ENCODE measurements at regions not wholly inside any gene's neighbourhood (a gene's known extent, or its start where the extent isn't known, plus 50 kb on each side); places are given as distances from the start of the nearest gene placed in this dataset.

- no peak for DNase-seq (ENCODE audit: low spot score)
Measured at GRCh38 chr2:5544205-5544786, 147.9 kb upstream of the SOX11 start.

DNA sequence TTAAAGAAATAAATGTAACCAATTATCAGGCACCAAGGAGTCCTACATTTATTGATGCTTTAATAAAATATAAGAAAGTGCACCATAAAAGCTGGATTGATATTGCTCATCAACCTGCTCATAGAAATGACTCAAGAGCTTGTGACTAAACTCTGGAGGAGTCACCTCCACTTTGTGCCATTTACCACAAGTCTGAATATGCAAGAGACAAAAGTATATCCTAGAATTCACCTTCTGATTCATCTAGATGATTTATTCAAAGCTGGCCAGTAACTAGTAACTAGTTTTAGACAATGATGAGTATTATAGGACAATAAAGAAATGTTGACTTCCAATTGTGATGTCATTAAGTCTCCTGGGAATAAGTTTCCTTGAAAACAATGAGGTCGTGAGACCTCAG, 146.0 kb upstream of the SOX11 start:
- DNase-seq (ENCODE audit: low spot score) = no peak

DNA sequence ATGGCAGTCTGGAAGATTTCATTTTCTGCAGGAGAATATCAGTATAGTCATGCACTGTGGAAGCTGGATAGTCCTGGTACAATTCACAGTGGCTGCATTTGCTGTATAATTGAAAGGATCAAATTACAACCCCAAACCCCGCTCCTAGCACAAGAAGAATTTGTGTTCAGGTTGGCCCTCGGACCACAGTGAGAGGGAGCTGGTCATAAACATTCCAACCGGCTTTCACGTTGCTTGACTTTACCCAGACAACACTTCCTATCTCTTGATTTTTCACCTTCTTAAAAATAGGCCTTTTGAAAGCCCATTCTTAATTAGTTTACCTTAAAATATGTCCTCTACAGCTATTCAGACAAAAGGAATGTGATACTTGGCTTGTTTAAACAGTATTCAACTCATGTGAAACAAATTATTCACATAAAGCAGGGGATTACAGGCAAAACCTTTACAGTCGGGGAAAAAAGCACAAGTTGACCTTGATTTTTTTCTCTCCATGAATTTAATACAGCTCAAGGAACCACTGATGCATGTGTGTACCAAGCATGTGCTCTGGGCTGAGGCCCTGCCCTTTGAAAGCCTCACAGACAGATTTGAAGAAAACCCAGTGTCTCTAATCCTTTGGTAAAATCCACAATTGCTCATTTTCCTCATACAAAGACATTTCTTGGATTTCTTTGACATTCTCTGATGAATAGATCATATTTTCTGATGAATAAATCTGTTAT, 143.0 kb upstream of the SOX11 start:
- no peak for DNase-seq (ENCODE audit: low spot score)

GRCh38 chr2:5549771-5550170, 142.4 kb upstream of the SOX11 start:
- DNase-seq (ENCODE audit: low spot score) = no peak

DNA sequence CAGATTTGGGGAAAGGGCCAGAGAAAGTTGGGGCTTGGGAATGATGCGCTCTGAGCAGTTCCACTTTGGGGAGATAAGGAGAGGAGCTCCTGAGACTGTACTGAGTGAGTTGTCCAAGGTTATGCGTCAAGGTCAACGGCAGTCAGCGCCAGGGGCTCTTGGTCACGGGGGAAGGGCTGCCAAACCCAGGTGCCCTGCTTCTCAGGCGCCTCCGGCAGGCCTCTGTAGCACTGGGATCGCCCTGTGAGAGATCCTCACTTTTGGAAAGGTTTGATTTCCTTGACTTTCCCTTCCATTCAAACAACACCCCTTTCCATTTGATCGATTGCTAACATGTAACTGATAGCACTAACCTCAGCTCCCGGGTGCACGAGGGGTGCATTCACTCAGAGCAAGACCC, 136.5 kb upstream of the SOX11 start:
- DNase-seq (ENCODE audit: low spot score) = no peak

DNA sequence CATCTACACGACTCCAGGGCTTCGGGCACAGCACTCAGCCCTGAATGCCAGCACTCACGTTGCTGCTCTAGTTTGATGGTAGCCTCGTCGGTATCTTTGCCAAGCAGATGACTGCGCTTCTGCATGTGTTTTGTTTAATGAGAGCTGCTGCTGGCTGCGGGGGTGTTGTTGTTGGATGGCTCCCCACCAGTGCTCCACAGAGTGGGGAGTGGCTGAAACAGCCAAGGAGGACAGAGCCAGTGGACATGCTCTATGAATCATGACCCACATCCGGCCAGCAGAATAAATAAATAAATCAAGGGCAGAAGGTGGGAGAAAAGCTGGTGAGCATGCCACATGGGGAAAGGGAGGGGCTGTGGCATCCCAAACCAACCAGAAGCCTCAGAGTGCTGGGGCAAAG, 131.2 kb upstream of the SOX11 start:
- DNase-seq (ENCODE audit: low spot score) = no peak

GRCh38 chr2:5562426-5562825, 129.8 kb upstream of the SOX11 start:
- DNase-seq (ENCODE audit: low spot score) = no peak

DNA sequence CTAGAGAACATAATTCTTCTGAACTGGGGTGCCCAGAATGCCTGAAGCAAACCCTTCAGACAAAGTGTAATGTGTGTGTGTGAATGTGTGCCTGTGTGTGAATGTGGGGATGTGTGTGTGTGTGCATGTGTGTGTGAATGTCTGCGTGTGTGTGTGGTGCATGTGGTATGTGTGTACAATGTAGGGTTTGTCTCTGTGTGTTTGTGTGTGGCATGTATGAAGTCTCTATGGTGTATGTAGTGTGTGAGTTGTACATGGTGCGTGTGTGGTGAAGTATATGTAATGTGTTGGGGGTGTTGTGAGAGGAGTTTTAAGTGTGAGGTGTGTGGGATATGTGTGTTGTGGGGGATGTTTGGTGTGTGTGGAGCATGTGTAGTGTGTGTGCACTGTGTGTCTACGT, 129.3 kb upstream of the SOX11 start:
- DNase-seq (ENCODE audit: low spot score) = no peak

- no peak for DNase-seq (ENCODE audit: low spot score)
Measured at GRCh38 chr2:5563411-5563810, 128.8 kb upstream of the SOX11 start.

DNA sequence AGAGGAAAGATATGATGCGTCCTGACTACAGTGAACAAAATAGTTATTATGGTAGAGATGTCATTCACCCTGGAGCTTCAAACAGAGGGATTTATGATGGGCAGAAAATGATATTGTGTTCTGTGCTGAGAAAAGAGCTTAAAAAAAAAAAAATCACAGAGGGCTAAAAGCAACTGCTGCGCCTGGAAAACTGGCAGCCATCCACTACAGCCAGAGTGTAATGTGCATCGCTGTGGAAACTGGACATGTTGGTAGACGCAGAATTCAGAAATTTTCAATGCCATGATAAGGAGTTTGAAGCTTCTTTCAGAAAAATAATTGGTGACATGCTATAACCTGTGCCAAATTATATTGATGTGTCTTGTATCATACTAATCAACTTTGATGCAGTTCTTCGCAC, 122.9 kb upstream of the SOX11 start:
- no peak for DNase-seq (ENCODE audit: low spot score)

- DNase-seq (ENCODE audit: low spot score) = no peak
Measured at GRCh38 chr2:5576015-5576414, 116.2 kb upstream of the SOX11 start.

DNA sequence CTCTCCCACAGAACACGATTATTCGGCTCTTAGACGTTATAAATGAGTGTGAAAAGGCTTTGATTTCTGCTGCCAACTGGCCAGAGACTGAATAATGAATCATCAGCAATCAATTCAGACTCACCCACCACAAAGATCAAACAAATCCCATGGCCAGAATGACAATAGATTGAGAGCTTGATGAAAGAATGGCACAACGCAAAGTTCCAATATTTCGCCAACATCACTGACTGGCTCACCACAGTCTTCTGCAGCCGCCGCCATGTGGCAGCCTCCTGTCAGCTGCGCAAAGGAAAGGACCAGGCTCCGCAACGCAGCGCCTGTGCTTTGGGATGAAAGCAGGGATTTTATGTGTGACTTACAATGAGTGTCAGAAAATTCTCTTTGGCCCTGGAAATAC, 104.4 kb upstream of the SOX11 start:
- DNase-seq (ENCODE audit: low spot score) = no peak

DNA sequence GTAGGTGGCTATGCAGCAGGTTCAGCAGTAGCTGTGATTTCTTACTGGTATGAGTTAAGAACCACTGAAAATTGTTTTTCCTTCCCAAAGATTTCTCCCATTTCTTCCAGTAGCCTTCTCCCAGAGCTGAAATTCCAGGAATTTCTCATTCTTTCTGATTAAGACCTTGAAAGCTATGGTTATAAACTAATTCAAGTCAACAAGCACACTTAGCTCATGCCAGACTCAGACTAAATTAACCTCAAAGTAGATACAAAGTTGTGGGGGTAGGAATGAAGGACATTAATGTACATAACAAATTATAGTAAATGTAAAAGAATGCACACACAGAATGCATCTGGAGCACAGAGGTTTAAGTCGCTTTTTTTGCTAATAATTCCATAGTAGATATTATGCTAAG, 103.6 kb upstream of the SOX11 start:
- no peak for DNase-seq (ENCODE audit: low spot score)

DNA sequence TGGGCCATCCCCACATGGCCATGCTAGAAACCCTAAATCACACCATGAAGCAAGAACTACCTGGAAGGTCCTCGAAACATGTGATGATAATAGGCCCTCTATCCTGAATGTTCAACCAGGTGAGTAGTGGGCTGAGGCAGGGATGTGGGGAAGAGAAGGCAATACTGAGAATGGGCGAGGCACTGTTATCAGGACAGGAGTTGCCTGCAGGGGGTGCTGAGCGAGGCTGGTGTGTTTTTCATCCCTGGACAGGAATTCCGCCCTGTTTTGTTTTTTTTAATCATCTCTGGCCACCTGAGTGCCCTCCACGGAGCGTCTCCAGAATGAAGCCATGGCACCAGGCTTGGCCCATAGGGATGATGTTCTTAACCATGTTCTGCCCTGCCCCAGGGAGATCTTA, 103.0 kb upstream of the SOX11 start:
- DNase-seq (ENCODE audit: low spot score) = no peak

DNA sequence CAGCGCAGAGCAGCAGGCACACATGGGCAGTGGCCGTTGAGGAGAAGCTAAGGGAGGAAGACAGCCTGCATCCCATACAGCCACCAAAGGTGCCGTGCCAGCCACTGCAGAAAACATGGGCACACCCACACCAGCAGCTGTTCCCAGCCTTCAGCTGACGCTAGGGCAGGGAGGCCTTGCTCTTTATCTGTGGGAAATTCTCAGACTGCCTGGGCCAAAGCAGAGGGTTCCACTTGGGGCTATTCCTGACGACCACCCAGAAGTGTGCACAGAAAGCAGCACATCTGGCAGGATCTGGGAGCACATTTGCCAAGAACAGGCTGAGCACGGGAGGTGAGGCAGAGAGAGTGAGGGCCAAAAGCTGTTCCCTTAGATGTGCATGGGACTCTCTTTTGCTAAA, 101.3 kb upstream of the SOX11 start:
- no peak for DNase-seq (ENCODE audit: low spot score)

GRCh38 chr2:5592916-5593315, 99.3 kb upstream of the SOX11 start:
- DNase-seq (ENCODE audit: low spot score) = no peak

DNA sequence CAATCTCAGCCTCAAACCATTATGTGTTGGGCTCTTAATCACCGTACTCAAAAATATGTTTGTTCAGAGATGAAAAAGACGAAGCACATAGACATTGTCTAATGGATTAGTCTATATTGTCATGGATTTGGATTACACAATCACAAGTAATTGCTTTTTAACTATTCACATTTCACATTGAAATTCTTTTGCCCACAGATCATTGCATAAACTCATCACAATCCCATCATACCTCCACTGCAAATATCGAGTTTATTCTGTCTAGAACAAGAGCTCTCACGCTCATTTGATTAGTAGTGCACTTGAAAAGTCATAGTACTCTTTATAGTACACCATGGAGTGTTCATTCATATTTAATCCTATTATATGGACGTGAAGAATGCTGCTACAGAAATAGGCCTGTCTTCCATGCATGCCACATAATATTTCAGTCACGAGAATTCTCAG, 97.9 kb upstream of the SOX11 start:
- DNase-seq (ENCODE audit: low spot score) = no peak

- no peak for DNase-seq (ENCODE audit: low spot score)
Measured at GRCh38 chr2:5596868-5597267, 95.3 kb upstream of the SOX11 start.

DNA sequence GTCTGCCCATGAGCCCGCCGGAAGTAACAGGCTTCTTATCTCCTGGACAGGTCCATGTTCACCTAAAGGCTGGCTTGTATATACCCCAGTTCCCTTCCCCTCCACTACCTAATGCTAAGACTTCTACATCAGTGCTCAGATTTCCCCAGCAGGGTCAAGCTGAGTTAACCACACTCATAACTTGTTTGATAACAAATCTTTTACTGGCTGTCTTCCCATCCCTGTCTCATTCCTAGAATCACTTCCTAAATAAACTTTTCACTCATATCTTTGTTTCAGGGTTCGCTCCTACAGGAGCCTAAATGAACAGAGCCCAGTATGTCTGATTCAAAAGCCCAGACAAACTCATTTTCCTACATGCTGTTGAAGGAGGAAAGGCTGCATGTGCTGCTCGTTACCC, 94.0 kb upstream of the SOX11 start:
- DNase-seq (ENCODE audit: low spot score) = no peak

DNA sequence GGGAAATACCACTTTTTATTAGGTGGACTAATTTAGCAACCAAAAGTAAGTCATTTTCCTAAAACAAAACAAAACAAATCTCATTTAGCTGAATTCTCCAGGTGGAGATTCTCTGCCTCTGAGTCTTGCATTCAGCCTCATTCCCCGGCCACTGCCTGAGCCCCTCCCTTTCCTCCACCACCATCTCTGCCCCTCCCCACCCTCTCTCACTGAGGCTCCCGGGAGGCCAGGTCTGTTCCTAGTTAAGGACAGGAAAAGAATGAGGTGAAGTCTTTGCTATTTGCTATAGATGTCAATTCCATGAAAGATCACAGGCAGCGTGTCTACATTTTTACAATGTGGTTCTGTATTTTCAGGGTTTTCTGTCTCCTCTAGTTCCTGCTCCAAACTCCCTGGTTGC, 83.0 kb upstream of the SOX11 start:
- DNase-seq (ENCODE audit: low spot score) = no peak

- DNase-seq (ENCODE audit: low spot score) = no peak
Measured at GRCh38 chr2:5612666-5613065, 79.5 kb upstream of the SOX11 start.

DNA sequence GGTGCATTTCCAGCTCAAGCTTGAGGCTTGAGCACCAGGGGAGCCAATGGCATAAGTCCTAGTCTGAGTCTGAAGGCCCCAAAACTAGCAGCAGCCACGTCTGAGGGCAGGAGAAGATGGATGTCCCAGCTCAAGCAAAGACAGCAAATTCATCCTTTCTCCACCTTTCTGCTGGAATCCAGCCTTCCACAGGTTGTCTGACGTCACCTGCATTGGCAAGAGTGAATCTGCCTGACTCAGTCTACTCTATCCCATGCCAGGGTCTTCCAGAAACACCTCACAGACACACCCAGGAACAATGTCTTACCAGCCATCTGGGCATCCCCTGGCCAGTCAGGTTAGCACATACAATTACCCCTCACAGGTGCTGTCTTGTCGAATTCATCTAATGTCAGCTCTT, 76.2 kb upstream of the SOX11 start:
- no peak for DNase-seq (ENCODE audit: low spot score)

- no peak for DNase-seq (ENCODE audit: low spot score)
Measured at GRCh38 chr2:5617358-5617757, 74.8 kb upstream of the SOX11 start.

DNA sequence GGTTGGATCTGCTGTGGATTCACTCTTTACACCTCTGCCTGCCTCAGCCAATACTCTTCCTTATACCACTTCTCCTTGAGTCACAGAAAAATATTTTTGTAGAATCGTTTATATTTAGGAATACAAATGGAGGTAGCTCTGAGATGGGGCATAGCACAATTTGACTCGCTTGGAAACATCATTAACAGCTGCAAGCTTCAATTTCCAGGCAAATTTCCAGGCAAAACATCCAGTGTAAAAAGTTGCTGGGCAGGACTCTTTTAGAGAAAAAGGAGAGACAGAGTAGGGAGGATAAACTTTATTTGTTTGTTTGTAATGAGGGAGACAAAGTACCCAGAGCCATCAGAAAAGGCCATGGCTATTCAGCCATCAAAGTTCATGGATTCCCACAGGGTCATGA, 74.4 kb upstream of the SOX11 start:
- DNase-seq (ENCODE audit: low spot score) = no peak

All from NAMALWA (cell line).